IPS-NIHi7 (cell line): ENCODE measurements at regions not wholly inside any gene's neighbourhood (a gene's known extent, or its start where the extent isn't known, plus 50 kb on each side); places are given as distances from the start of the nearest gene placed in this dataset.
A peak's percentile ranks its signal among the peaks of the same experiment; 100 is the strongest.

ENCODE experiments used
- DNase-seq: peaks from one replicate; pipeline ENCODE4 v3.0.0; 2012; ENCODE audit warnings: mixed read lengths; ENCODE audit errors: extremely low spot score

- DNase-seq: no peak
Measured at GRCh38 chr18:77517901-77518300, 268.3 kb downstream of the GALR1 start.

DNA sequence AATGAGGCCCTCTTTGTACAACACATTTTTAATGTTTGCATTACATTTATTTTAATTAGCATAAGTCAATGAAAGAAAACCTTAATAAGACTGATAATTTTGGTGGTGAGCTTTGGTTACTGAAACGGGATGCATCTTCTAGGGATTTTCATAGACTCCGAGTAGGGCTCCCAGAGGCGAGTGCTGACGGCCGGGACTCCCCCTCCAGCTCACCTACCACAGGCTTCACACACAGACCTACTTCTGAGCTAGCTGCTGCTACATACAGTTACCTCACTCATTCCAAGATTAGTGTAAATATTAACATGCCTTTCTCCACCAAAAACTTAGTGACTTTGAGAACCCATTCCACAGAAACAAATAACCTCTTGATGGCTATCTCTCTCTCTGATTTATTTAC is 271.1 kb downstream of the GALR1 start:
- no peak for DNase-seq

DNA sequence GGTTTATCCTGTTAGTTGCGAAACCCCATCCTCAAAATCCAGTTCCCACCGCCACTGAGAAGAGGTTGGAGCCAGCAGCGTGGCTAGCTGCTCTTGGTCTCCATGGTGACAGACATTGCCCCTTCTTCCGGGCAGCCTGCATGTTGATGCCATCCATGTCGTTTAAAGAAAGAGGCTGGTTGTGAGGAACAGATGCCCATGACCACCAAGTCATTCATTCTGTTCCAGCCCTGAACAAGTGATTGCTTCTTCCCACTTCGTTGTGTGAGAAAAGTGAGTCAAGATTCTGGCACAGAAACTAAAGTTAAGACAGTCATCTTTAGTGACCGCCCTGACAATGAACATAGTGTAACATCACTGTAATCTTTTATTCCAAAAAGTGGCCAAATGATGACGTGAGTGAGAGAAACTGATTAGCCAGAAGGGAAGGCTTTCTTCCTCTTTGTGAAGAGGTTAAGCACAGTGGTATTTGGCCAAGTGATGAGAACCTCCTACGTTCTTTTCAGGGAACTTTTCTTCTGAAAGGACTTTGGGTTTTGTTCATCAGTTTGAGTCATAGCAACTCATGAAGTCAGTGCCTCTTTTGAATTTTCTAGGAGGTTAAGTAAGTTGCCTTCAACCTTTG is 272.5 kb downstream of the GALR1 start:
- no peak for DNase-seq

DNA sequence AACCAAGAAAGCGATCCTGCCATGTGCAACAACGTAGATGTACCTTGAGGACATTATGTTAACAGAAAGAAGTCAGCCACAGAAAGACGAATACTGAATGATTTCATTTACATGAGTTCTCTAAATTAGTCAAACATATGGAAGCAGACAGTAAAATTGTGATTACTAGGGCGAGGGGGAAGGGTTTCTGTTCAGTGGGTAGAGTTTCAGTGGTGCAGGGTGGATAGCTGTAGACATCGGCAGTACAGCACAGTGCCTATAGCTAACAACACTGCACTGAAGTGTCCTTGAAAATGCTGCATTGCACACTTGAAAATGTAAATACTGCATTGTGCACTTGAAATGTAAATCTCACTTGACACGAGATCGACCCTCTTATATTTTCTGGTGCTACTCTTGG is 275.3 kb downstream of the GALR1 start:
- DNase-seq: no peak

DNA sequence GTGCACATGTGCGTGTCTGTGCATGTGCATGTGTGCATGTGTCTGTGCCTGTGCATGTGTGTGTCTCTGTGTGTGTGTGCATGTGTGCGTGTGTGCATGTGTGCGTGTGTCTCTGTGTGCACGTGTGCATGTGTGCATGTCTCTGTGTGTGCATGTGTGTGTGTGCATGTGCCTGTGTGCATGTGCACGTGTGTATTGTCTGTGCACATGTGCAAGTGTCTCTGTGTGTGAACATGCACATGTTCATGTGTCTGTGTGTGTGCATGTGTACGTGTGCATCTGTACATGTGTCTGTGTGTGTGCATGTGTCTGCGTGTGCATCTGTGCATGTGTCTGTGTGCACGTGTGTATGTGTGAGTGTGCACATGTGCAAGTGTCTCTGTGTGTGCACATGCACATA is 277.3 kb downstream of the GALR1 start:
- no peak for DNase-seq

DNA sequence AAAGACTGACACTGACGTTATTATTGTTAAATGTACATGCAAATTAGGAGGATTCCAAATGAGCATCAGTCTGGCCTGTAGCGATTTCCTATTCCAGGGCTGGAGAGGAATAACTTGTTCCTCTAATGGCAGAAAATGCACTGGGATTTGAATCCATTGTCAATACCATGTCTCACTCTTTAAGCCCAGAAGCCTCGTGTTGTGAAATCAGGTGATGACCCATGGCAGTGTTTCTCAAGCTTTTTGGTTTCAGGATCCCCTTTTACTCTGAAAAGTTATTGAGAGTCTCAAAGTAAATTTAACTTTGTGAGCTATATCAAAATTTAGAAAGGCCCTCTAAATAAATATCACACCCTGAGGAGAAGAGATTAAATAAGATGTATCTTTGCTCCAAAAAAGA is 279.2 kb downstream of the GALR1 start:
- DNase-seq: no peak

DNA sequence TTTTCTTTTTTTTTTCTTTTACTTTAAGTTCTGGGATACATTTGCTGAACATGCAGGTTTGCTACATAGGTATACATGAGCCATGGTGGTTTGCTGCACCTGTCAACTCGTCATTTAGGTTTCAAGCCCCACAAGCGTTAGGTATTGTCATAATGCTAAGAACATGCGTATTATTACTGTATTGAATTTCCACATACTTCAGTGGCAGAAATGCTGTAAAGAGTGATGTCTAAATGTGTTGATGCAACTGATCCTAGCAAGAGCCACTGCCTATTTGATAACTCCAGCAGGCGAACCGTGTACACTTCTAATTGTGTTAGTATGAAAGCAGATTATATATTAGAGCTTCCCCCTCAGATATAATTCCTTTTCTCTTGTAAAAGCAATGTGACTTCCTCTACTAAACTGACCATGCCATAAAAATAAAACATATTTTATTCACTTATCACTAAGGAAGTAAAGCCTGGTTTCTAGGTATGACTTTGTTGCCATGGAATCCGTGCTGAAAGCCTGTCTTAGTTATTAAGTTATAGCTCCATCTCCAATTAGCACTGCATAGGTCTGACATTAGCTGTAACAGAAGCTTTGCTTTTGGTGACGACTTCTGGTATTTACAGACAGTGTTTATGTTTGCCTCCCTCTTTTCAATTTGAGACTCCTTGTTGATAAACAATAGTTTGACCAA is 280.0 kb downstream of the GALR1 start:
- DNase-seq: no peak

- no peak for DNase-seq
Measured at GRCh38 chr18:77530732-77531131, 281.1 kb downstream of the GALR1 start.

DNA sequence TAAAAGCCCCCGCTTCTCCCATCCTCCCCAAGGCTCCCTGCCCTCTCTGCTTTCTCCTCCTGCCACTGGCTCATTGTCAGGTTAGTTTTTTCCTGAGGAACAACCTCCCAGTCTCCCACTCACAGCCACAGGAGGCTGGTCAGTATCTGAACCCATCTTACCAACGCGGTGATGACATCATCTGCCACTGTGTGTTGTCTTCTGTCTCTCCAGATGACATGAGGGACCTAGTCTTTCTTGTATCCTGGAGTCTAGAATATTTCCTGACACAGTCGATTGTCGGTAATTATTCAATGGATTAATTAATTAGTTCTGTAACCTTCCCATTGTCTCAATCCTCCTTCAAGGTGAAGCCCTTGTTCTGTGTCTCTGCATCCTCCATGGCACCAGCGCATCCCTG is 290.2 kb downstream of the GALR1 start:
- DNase-seq: no peak

DNA sequence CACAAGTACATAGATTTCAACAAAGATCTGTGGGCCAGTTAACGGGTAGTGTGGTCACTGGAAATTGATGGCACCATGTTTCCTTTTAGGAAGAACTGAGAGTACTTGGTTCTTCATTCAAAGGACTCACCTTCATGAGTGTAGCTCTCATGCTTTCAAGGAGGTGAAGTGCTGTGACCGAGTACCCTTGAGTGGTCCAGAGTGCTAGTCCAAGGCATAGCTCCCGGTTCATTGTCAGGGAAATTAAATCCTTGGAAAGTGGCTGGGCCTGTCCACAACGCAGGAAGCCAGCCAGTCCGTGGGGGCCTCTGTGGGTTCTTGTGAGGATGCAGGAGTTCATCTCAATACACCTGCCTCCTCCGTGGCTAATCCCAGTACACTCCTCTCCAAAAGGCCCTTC is 295.1 kb downstream of the GALR1 start:
- DNase-seq: no peak

GRCh38 chr18:77547757-77548156 is 298.1 kb downstream of the GALR1 start:
- DNase-seq: no peak

DNA sequence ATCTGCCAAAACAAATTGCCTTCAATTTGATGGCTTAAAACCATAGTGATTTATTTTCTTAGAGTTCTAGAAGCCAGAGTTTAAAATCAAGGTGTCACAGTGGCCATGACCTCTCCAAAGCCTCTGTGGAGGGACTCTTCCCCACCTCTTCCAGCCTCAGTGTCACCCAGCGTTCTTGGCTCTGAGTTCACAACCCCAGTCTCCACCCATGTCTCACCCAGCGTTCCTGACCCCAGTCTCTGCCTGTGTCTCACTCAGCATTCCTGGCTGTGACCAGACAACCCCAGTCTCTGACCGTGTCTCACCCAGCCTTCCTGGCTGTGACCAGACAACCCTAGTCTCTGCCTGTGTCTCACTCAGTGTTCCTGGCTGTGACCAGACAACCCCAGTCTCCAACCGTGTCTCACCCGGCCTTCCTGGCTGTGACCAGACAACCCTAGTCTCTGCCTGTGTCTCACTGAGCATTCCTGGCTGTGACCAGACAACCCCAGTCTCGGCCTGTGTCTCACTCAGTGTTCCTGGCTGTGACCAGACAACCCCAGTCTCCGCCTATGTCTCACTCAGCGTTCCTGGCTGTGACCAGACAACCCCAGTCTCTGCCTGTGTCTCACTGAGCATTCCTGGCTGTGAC is 299.3 kb downstream of the GALR1 start:
- no peak for DNase-seq

GRCh38 chr18:77550625-77551024 is 301.0 kb downstream of the GALR1 start:
- DNase-seq: no peak

DNA sequence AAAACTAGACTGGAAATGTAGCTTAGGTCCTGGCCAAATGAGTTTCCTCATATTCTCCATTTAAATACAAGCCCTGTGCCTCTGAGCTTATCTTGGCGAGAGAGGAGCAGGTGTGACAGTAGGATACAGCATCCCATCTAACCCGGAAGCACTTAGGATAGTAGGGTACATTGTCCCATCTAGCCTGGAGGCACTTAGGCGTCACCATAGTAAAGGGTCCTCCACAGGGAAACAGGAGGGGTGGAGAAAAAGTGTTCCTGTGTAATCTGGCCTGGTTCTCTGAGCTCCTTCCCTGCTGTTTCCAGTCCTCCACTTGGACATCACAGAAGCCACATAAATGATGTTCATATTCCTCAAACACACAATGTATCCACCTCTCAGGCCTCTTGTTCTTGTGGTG is 301.4 kb downstream of the GALR1 start:
- no peak for DNase-seq

DNA sequence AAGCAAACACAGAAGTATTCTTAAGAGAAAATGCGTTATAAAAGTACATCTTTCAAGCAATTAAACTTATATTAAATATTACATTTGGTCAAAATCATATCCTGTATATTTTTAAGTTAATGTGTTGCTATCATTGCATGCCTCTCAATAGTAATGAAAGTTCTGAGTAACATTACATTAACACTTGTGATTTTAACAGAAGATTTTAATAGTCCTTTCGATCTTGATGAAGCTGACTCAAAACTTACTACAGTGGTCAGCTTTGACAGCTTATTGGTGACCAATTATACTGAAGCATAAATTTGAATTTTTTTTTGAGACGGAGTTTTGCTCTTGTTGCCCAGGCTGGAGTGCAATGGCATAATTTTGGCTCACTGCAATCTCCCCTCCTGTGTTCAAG is 303.3 kb downstream of the GALR1 start:
- DNase-seq: no peak

DNA sequence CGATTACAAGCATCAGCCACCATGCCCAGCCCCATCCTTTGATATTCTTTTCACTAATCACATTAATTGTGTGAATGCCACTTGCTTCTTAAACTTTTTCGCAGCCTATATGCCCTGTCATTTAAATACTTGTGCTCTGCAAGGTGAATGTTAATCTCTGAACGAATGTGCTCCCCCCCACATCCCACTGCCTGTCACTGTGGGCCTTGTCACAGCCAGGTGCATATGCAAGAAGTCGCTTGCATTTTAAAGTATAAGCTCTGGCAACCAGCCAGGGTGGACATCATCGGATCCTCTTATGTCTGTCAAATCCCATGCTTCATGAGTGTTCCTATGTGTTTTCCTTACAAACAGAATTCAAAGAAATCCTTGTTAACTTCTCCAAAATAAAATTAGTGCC is 304.4 kb downstream of the GALR1 start:
- no peak for DNase-seq

DNA sequence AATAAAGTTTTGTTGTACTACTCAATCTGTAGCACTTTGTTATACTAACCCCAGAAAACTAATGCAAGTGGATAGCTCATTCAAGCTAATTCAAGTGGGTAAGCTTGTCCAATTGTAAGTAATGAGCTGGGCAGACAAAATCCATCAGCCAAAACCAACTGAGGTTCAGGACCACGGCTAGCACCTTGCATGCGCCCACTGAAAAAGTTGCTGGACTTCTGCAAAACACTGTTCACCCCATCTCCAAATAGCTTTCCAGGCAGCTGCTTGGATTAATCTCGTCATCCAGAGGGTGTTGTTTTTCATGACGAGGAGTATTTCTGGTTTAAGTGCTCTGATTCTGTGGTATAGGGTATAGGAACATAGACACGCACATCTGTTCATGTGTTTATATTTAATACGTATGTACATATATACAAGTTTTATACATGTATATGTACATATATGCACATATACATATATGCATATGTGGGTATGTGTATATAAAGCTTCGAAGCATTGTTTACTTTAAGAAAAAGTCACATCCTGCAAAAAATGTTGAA is 307.5 kb downstream of the GALR1 start:
- DNase-seq: peak; percentile 20

GRCh38 chr18:77559274-77559910 is 309.7 kb downstream of the GALR1 start:
- DNase-seq: no peak

DNA sequence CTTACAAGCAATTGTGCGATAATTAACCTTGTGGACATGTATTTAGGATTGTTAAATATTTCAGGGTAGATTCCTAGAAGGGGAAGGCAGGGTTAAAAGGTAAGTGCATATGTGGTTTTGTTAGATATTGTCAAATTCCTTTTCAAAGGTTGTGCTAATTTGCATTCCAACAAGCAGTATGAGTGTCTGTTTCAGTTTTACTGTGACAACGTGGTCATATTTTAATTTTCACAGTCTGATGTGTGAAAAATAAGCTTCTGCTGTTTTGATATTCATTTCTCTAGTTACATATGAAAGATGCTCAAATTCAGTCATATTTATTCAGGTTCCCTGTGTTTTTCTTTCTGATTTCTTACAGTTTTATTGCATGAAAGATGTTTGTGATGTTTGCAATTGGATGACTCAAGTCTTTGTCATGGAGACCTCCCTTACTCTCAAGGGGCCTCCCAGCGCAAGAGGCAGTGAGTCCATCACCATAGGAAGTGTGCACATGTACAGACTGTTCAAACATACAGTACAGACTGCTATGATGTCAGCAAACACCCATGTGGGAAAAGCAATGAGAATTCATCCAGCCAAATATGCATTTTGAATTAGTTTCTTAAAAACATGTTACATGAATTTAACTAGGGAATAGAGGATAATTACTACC is 310.8 kb downstream of the GALR1 start:
- no peak for DNase-seq

- no peak for DNase-seq
Measured at GRCh38 chr18:77566604-77567003, 317.0 kb downstream of the GALR1 start.

DNA sequence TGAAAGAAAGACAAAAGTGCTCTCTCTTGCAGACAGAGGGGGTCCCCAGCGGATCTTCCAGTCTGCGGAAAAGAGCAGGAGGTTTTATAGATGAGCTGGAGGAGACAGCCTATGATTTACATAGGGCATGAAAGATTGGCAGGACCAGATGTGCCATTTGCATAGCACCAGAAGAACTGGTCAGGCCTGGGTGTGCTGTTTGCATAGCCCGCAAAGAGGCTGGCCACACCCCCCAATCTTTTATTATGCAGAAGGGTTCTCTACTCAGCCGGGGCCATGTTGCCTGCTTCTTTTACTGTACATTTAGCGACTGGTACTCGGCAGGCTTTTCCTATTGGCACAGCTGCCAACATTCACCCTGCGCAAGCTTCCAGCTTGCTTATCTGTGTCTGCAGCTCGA is 317.6 kb downstream of the GALR1 start:
- DNase-seq: no peak

GRCh38 chr18:77571743-77572142 is 322.1 kb downstream of the GALR1 start:
- DNase-seq: no peak
